Right atrium auricular region (tissue), 2 donors: ENCODE measurements at regions not wholly inside any gene's neighbourhood (a gene's known extent, or its start where the extent isn't known, plus 50 kb on each side); places are given as distances from the start of the nearest gene placed in this dataset.

ENCODE experiments used
- DNase-seq: peaks from one replicate; pipeline ENCODE4 v3.0.0-alpha.2; 2019; ENCODE audit warnings: low spot score
- H3K27ac ChIP-seq, 2 donors: fragments of 200-600 bp; sonication (generic); 1 replicate in 1 of 2; 2 replicates in 1 of 2; pipeline ENCODE4 v1.5.1; 2016 to 2019
- H3K27me3 ChIP-seq, 2 donors: fragments of 200-600 bp; sonication (generic); one replicate each; pipeline versions ENCODE4 v1.5.1 to v1.6.0; 2017 to 2019
- H3K36me3 ChIP-seq: fragments of 200-600 bp; sonication (generic); one replicate; pipeline ENCODE4 v1.5.1; 2016
- H3K4me1 ChIP-seq, 2 donors: fragments of 200-600 bp; sonication (generic); one replicate each; pipeline versions ENCODE4 v1.5.1 to v1.6.0; 2017 to 2019
- H3K4me3 ChIP-seq, 2 donors: fragments of 200-600 bp; sonication (generic); 1 replicate in 1 of 2; 2 replicates in 1 of 2; pipeline ENCODE4 v1.5.1; 2017 to 2019; ENCODE audit warnings: mild to moderate bottlenecking in 1 of 2, moderate library complexity in 1 of 2
- H3K9me3 ChIP-seq, 2 donors: fragments of 200-600 bp; sonication (generic); one replicate each; pipeline ENCODE4 v1.5.1; 2019
- CTCF ChIP-seq, 2 donors: fragments of 200-600 bp; sonication (generic); IDR thresholded peaks; one replicate each; pipeline ENCODE4 v1.5.1; 2019; ENCODE audit warnings: antibody characterized with exemption in 2 of 2

GRCh38 chr1:169018751-169019150, 87.7 kb upstream of the ATP1B1 start:
- H3K27me3 ChIP-seq: no peaks in the 10 kb centered on the region
- no peak for TF ChIP-seq CTCF (IDR thresholded peaks at IDR 0.05)
- H3K36me3 ChIP-seq: no peaks in the 10 kb centered on the region
- no peaks in the 10 kb centered on the region for H3K4me1 ChIP-seq
- no peak overlapping the region for H3K4me3 ChIP-seq
- H3K9me3 ChIP-seq: no peaks in the 10 kb centered on the region
- no peak overlapping the region for H3K27ac ChIP-seq
- no peak for DNase-seq

- H3K27ac ChIP-seq: no peak overlapping the region
- H3K36me3 ChIP-seq: no peaks in the 10 kb centered on the region
- no peak for DNase-seq
- H3K4me1 ChIP-seq: no peaks in the 10 kb centered on the region
- no peaks in the 10 kb centered on the region for H3K9me3 ChIP-seq
- no peaks in the 10 kb centered on the region for H3K27me3 ChIP-seq
- H3K4me3 ChIP-seq: no peak overlapping the region
- no peak for TF ChIP-seq CTCF (IDR thresholded peaks at IDR 0.05)
Observed at GRCh38 chr1:169019419-169020058, 87.0 kb upstream of the ATP1B1 start.

GRCh38 chr1:169020684-169021083, 85.8 kb upstream of the ATP1B1 start:
- Histone ChIP-seq H3K4me1 (no peaks in the 10 kb centered on the region), H3K27ac (no peak overlapping the region), H3K9me3 (no peaks in the 10 kb centered on the region), H3K4me3 (no peak overlapping the region), H3K36me3 (no peaks in the 10 kb centered on the region), H3K27me3 (no peaks in the 10 kb centered on the region)
- DNase-seq: no peak
- TF ChIP-seq CTCF (IDR thresholded peaks at IDR 0.05): no peak

GRCh38 chr1:169022648-169023047, 83.8 kb upstream of the ATP1B1 start:
- no peak for TF ChIP-seq CTCF (IDR thresholded peaks at IDR 0.05)
- Histone ChIP-seq H3K27me3 (no peaks in the 10 kb centered on the region), H3K36me3 (no peaks in the 10 kb centered on the region), H3K27ac (no peak overlapping the region), H3K9me3 (no peaks in the 10 kb centered on the region), H3K4me1 (no peaks in the 10 kb centered on the region), H3K4me3 (no peak overlapping the region)
- no peak for DNase-seq

GRCh38 chr1:169024255-169024654, 82.2 kb upstream of the ATP1B1 start:
- Histone ChIP-seq H3K9me3 (no peaks in the 10 kb centered on the region), H3K4me3 (no peak overlapping the region), H3K27me3 (no peaks in the 10 kb centered on the region), H3K4me1 (peaks cover 0 to 5% of the 10 kb centered on the region in 2 donors), H3K27ac (no peak overlapping the region), H3K36me3 (no peaks in the 10 kb centered on the region)
- no peak for TF ChIP-seq CTCF (IDR thresholded peaks at IDR 0.05)
- DNase-seq: no peak

GRCh38 chr1:169024800-169025271, 81.7 kb upstream of the ATP1B1 start:
- no peak for DNase-seq
- H3K27ac ChIP-seq: no peak overlapping the region
- no peaks in the 10 kb centered on the region for H3K36me3 ChIP-seq
- peaks cover 0 to 5% of the 10 kb centered on the region in 2 donors for H3K4me1 ChIP-seq
- H3K27me3 ChIP-seq: no peaks in the 10 kb centered on the region
- no peaks in the 10 kb centered on the region for H3K9me3 ChIP-seq
- H3K4me3 ChIP-seq: no peak overlapping the region
- no peak for TF ChIP-seq CTCF (IDR thresholded peaks at IDR 0.05)
